Tibial nerve (tissue), 4 donors: ENCODE measurements at regions not wholly inside any gene's neighbourhood (a gene's known extent, or its start where the extent isn't known, plus 50 kb on each side); places are given as distances from the start of the nearest gene placed in this dataset.

ENCODE experiments used
- CTCF ChIP-seq, 5 experiments: fragments of 200-600 bp in 3 of 5; fragments of 450-650 bp in 2 of 5; sonication (generic) in 3 of 5; IDR thresholded peaks; one replicate each; pipeline ENCODE4 v1.5.1; 2016 to 2019; ENCODE audit warnings: antibody characterized with exemption in 5 of 5, mild to moderate bottlenecking in 3 of 5, moderate library complexity in 2 of 5
- EP300 ChIP-seq, 2 donors: sonication (generic); formaldehyde crosslinking; IDR thresholded peaks; one replicate each; pipeline ENCODE4 v1.6.1; 2017; ENCODE audit warnings: antibody characterized with exemption in 2 of 2, mild to moderate bottlenecking in 1 of 2
- POLR2A ChIP-seq, 2 donors: fragments of 450-650 bp; IDR thresholded peaks; one replicate each; pipeline ENCODE4 v1.6.1; 2017; ENCODE audit warnings: antibody characterized with exemption in 2 of 2, mild to moderate bottlenecking in 2 of 2, moderate library complexity in 2 of 2

GRCh38 chr16:87180069-87180468 is 137.1 kb downstream of the C16orf95 start:
- TF ChIP-seq CTCF (IDR thresholded peaks at IDR 0.05) (no peak), POLR2A (IDR thresholded peaks at IDR 0.05) (no peak), EP300 (IDR thresholded peaks at IDR 0.05) (no peak)
